ENCODE measurements at regions not wholly inside any gene's neighbourhood (a gene's known extent, or its start where the extent isn't known, plus 50 kb on each side); places are given as distances from the start of the nearest gene placed in this dataset.

- Histone ChIP-seq H2BK15ac (ENCODE audit: low read length) (no peak overlapping the region), H3K9ac (replicated peaks in 1 of 4; ENCODE audit: extremely low read depth in 1 of 4, low read depth in 3 of 4, low read length in 3 of 4) (no peak overlapping the region), H3K36me3 (ENCODE audit: control insufficient read depth in 2 of 4, insufficient read depth in 4 of 4, low read length in 3 of 4) (no peaks in the 10 kb centered on the region), H3K23ac (ENCODE audit: insufficient read length) (no peak overlapping the region), H3K27ac (ENCODE audit: low read depth, low read length) (no peak overlapping the region), H3K4me3 (ENCODE audit: extremely low read depth in 1 of 4, insufficient read depth in 2 of 4, low read depth in 3 of 4, low read length in 4 of 4) (no peak overlapping the region), H3K18ac (ENCODE audit: extremely low read depth, low read length) (no peak overlapping the region), H2AK5ac (ENCODE audit: low read depth, low read length) (no peak overlapping the region), H4K91ac (replicated peaks; ENCODE audit: insufficient read length, low read length) (no peak overlapping the region), H4K8ac (ENCODE audit: extremely low read depth, insufficient read depth, low read length) (no peak overlapping the region), H3K4ac (replicated peaks; ENCODE audit: insufficient read length, low read depth, low read length) (no peak overlapping the region), H3K56ac (replicated peaks; ENCODE audit: insufficient read length, low read depth, low read length) (no peak overlapping the region), H3K14ac (ENCODE audit: insufficient read length) (no peak overlapping the region), H2BK5ac (ENCODE audit: low read depth, low read length) (no peak overlapping the region), H2BK12ac (ENCODE audit: low read depth, low read length) (no peak overlapping the region), H3K4me2 (ENCODE audit: insufficient read depth in 1 of 2, low read depth in 2 of 2, low read length in 2 of 2) (no peak overlapping the region), H2BK20ac (ENCODE audit: low read length) (no peak overlapping the region), H3K23me2 (ENCODE audit: low read depth, low read length) (no peaks in the 10 kb centered on the region), H3K27me3 (replicated peaks in 1 of 4; ENCODE audit: control insufficient read depth in 3 of 4, extremely low read depth in 1 of 4, insufficient read depth in 3 of 4, low read length in 3 of 4) (no peaks in the 10 kb centered on the region), H3K79me1 (ENCODE audit: low read depth, low read length) (no peaks in the 10 kb centered on the region), H4K20me1 (replicated peaks in 1 of 2; ENCODE audit: control insufficient read depth in 1 of 2, insufficient read depth in 2 of 2, low read length in 2 of 2) (no peaks in the 10 kb centered on the region), H4K5ac (ENCODE audit: insufficient read length, low read depth, low read length) (no peak overlapping the region), H3K4me1 (replicated peaks in 1 of 4; ENCODE audit: control insufficient read depth in 3 of 4, insufficient read depth in 4 of 4, low read length in 3 of 4) (no peaks in the 10 kb centered on the region), H2BK120ac (replicated peaks; ENCODE audit: low read depth, low read length) (no peak overlapping the region), H2AFZ (ENCODE audit: low read length) (no peak overlapping the region), H3K79me2 (ENCODE audit: control insufficient read depth in 1 of 2, insufficient read depth in 2 of 2, low read length in 2 of 2) (no peaks in the 10 kb centered on the region), H3K9me3 (ENCODE audit: insufficient read depth in 2 of 2, low read depth in 1 of 2, low read length in 1 of 2) (peaks cover 8 to 12% of the 10 kb centered on the region in 2 experiments; a peak in 2 of 4 replicates)
- no peak for FAIRE-seq
- TF ChIP-seq NANOG (IDR thresholded peaks at IDR 0.05; ENCODE audit: insufficient read depth, low read depth, low read length, poor library complexity, severe bottlenecking) (no peak), POLR2A (IDR thresholded peaks at IDR 0.05; ENCODE audit: control extremely low read depth in 1 of 2, low read depth in 2 of 2, low read length in 2 of 2) (no peak), SUZ12 (IDR thresholded peaks at IDR 0.05; ENCODE audit: low read length) (no peak), RFX5 (IDR thresholded peaks at IDR 0.05; ENCODE audit: borderline replicate concordance, low read depth, low read length) (no peak), NRF1 (IDR thresholded peaks at IDR 0.05; ENCODE audit: low read depth, low read length) (no peak), RNF2 (IDR thresholded peaks at IDR 0.05; ENCODE audit: borderline replicate concordance, low read depth, low read length, missing control alignments, poor library complexity, severe bottlenecking) (no peak), CBX5 (IDR thresholded peaks at IDR 0.05; ENCODE audit: low read depth, low read length) (no peak), SAP30 (IDR thresholded peaks at IDR 0.05; ENCODE audit: insufficient read depth, insufficient replicate concordance, low read length) (no peak), SIRT6 (IDR thresholded peaks at IDR 0.05; ENCODE audit: low read length) (no peak), SP4 (IDR thresholded peaks at IDR 0.05; ENCODE audit: low read length) (no peak), FOSL1 (IDR thresholded peaks at IDR 0.05; ENCODE audit: insufficient read depth, low read depth, low read length) (no peak)
- POLR2A ChIA-PET (ENCODE audit: partially characterized antibody): no interaction called here
- DNase-seq (ENCODE audit: low read depth in 1 of 2, low spot score in 2 of 2): no peak
- CTCF ChIA-PET (ENCODE audit: partially characterized antibody): no interaction called here
- 90% methylated on average over 1 of the region's 1 CpG; no CpG with 5 or more reads in 1 of the 2 experiments for WGBS, 2 experiments (ENCODE audit: extremely low coverage in 1 of 2, insufficient coverage in 1 of 2, insufficient read length in 1 of 2, insufficient replicate concordance in 2 of 2, low coverage in 1 of 2, low lambda C conversion rate in 2 of 2, missing lambda C conversion rate in 1 of 2)
These were observed 202.5 kb upstream of the LYPLAL1 start for GRCh38 chr1:218971156-218971555.
